Thyroid gland (tissue), 4 donors: ENCODE measurements at regions not wholly inside any gene's neighbourhood (a gene's known extent, or its start where the extent isn't known, plus 50 kb on each side); places are given as distances from the start of the nearest gene placed in this dataset.

Experiments
- DNase-seq, 2 donors: peaks; one replicate each; pipeline ENCODE4 v3.0.0-alpha.2; 2019
- H3K27ac ChIP-seq, 3 donors: fragments of 200-600 bp; sonication (generic); 1 replicate in 2 of 3; 2 replicates in 1 of 3; pipeline ENCODE4 v1.5.1; 2016 to 2019; ENCODE audit warnings: mild to moderate bottlenecking in 1 of 3, moderate library complexity in 1 of 3
- H3K27me3 ChIP-seq: fragments of 200-600 bp; sonication (generic); one replicate; pipeline ENCODE4 v1.5.1; 2019
- H3K36me3 ChIP-seq, 2 donors: fragments of 200-600 bp; sonication (generic); one replicate each; pipeline ENCODE4 v1.5.1; 2016 to 2019
- H3K4me1 ChIP-seq, 2 donors: fragments of 200-600 bp; sonication (generic); one replicate each; pipeline ENCODE4 v1.5.1; 2017 to 2019
- H3K4me3 ChIP-seq, 3 donors: fragments of 200-600 bp; sonication (generic); replicated peaks in 1 of 3; 1 replicate in 2 of 3; 2 replicates in 1 of 3; pipeline ENCODE4 v1.5.1; 2016; ENCODE audit warnings: mild to moderate bottlenecking in 1 of 3
- H3K9me3 ChIP-seq: fragments of 200-600 bp; sonication (generic); one replicate; pipeline ENCODE4 v1.5.1; 2017
- CTCF ChIP-seq, 6 experiments: fragments of 200-600 bp in 3 of 6; fragments of 450-650 bp in 3 of 6; sonication (generic) in 3 of 6; IDR thresholded peaks; one replicate each; pipeline ENCODE4 v1.5.1; 2016 to 2019; ENCODE audit warnings: antibody characterized with exemption in 6 of 6, mild to moderate bottlenecking in 2 of 6, inconsistent platforms in 1 of 6, moderate library complexity in 1 of 6
- POLR2A ChIP-seq, 2 donors: fragments of 450-650 bp; IDR thresholded peaks; one replicate each; pipeline ENCODE4 v1.6.1; 2017; ENCODE audit warnings: antibody characterized with exemption in 2 of 2, mild to moderate bottlenecking in 2 of 2, moderate library complexity in 1 of 2
- WGBS, 2 donors: methylation state at CpG; one replicate each; pipeline ENCODE4 v1.1.5; 2017; 5-methylcytosine and 5-hydroxymethylcytosine counted together
- intact Hi-C: fragments of 100-400 bp; cut with DNase I; formaldehyde crosslinking; loops from one replicate; pipeline ENCODE4 v1.15.1; 2023

DNA sequence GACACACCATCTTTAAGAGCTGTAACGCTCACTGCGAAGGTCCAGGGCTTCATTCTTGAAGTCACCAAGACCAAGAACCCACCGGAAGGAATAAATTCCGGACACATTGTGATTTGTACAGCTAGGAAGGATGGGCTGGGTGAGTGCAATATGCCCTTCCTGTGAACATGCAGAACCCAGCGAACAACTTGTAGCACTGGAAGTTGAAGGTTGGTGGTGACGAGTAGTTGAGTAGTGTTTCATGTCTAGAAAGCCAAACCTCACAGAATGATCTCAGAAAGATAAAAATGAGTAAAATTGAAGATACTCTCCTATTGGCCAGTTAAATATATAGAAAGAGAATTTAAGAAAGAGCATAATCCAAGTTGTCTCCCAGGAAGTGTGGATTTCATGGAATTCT, 462.2 kb upstream of the CFAP20DC start:
- no peak for TF ChIP-seq POLR2A (IDR thresholded peaks at IDR 0.05)
- no peak for TF ChIP-seq CTCF (IDR thresholded peaks at IDR 0.05)
- Histone ChIP-seq H3K27me3 (no peaks in the 10 kb centered on the region), H3K27ac (no peak overlapping the region), H3K9me3 (no peaks in the 10 kb centered on the region), H3K36me3 (no peaks in the 10 kb centered on the region), H3K4me3 (no peak overlapping the region), H3K4me1 (no peaks in the 10 kb centered on the region)
- WGBS, 2 donors = 78 to 80% methylated on average over 6 of the region's 6 CpGs
- intact Hi-C loops = no loop called here
- DNase-seq = no peak

DNA sequence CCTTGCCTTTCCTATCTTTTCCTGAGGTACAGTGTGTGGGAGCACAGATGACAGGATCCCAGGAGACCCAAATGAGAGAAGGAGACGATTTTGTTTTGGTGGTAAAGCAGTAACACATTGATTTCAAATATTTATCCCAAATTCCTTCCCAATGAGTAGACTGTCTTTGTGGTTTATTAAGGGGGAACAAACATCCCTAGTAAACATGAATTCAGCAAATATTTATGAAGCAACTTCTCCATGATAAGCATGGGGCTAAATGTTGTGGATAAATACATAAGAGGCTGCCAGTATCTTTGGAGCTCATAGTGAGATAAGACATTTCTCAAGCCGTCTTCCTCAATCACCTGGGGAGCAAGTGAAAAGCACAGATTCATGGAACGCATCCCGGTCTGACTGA, 460.8 kb upstream of the CFAP20DC start:
- Histone ChIP-seq H3K4me1 (no peaks in the 10 kb centered on the region), H3K9me3 (no peaks in the 10 kb centered on the region), H3K27me3 (no peaks in the 10 kb centered on the region), H3K36me3 (no peaks in the 10 kb centered on the region), H3K4me3 (no peak overlapping the region), H3K27ac (no peak overlapping the region)
- TF ChIP-seq POLR2A (IDR thresholded peaks at IDR 0.05) = no peak
- no peak for TF ChIP-seq CTCF (IDR thresholded peaks at IDR 0.05)
- WGBS, 2 donors = 42 to 43% methylated on average over 4 of the region's 4 CpGs
- no peak for DNase-seq
- intact Hi-C loops = no loop called here

GRCh38 chr3:59508273-59508672, 458.4 kb upstream of the CFAP20DC start:
- Histone ChIP-seq H3K4me1 (no peaks in the 10 kb centered on the region), H3K4me3 (no peak overlapping the region), H3K9me3 (no peaks in the 10 kb centered on the region), H3K27ac (no peak overlapping the region), H3K27me3 (no peaks in the 10 kb centered on the region), H3K36me3 (no peaks in the 10 kb centered on the region)
- 81 to 82% methylated on average over 10 of the region's 10 CpGs for WGBS, 2 donors
- DNase-seq = no peak
- intact Hi-C loops = no loop called here
- TF ChIP-seq CTCF (IDR thresholded peaks at IDR 0.05) (no peak), POLR2A (IDR thresholded peaks at IDR 0.05) (no peak)

GRCh38 chr3:59506191-59506590, 456.4 kb upstream of the CFAP20DC start:
- intact Hi-C loops = no loop called here
- TF ChIP-seq CTCF (IDR thresholded peaks at IDR 0.05) (no peak), POLR2A (IDR thresholded peaks at IDR 0.05) (no peak)
- H3K27me3 ChIP-seq = no peaks in the 10 kb centered on the region
- H3K4me3 ChIP-seq = no peak overlapping the region
- no peaks in the 10 kb centered on the region for H3K9me3 ChIP-seq
- DNase-seq = no peak
- WGBS, 2 donors = 70 to 85% methylated on average over 5 of the region's 5 CpGs
- H3K36me3 ChIP-seq = no peaks in the 10 kb centered on the region
- H3K4me1 ChIP-seq = no peaks in the 10 kb centered on the region
- no peak overlapping the region for H3K27ac ChIP-seq

DNA sequence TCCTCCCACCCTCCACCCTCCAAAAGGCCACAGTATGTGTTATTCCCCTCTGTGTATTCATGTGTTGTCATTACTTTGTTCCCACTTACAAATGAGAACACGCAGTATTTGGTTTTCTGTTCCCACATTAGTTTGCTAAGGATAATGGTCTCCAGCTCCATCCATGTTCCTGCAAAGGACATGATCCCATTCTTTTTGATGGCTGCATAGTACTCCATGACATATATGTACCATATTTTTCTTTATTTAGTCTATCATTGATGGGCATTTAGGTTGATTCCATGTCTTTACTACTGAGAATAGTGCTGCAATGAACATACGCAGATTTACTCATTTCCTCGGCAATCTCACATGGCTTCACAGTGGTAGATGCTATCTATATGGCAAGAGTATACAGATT, 453.6 kb upstream of the CFAP20DC start:
- intact Hi-C loops = no loop called here
- no peak for DNase-seq
- Histone ChIP-seq H3K4me3 (no peak overlapping the region), H3K4me1 (no peaks in the 10 kb centered on the region), H3K36me3 (no peaks in the 10 kb centered on the region), H3K27me3 (no peaks in the 10 kb centered on the region), H3K27ac (no peak overlapping the region), H3K9me3 (no peaks in the 10 kb centered on the region)
- WGBS, 2 donors = 97 to 99% methylated on average over 3 of the region's 3 CpGs
- TF ChIP-seq POLR2A (IDR thresholded peaks at IDR 0.05) = no peak
- TF ChIP-seq CTCF (IDR thresholded peaks at IDR 0.05) = no peak
